HL-60 (cell line): ENCODE measurements at regions not wholly inside any gene's neighbourhood (a gene's known extent, or its start where the extent isn't known, plus 50 kb on each side); places are given as distances from the start of the nearest gene placed in this dataset.

Source experiments
- DNase-seq, 2 experiments: peaks; one replicate each; pipeline ENCODE4 v3.0.0-alpha.2; 2010 to 2020; ENCODE audit warnings: low read depth in 1 of 2, low spot score in 1 of 2
- H3K27ac ChIP-seq: fragments of 250-450 bp; sonication (Bioruptor Pico); replicated peaks from 2 replicates; pipeline ENCODE4 v1.5.1; 2020; ENCODE audit warnings: mild to moderate bottlenecking, moderate library complexity
- H3K27me3 ChIP-seq: fragments of 250-450 bp; sonication (Bioruptor Pico); 2 replicates; pipeline ENCODE4 v1.5.1; 2021; ENCODE audit warnings: mild to moderate bottlenecking, moderate library complexity; ENCODE audit not compliant: insufficient read depth, poor library complexity, severe bottlenecking
- H3K4me3 ChIP-seq: replicated peaks from 2 replicates; pipeline ENCODE4 v1.5.1; 2011; ENCODE audit warnings: mild to moderate bottlenecking, control low read depth, low read length; ENCODE audit not compliant: insufficient read depth
- GABPA ChIP-seq: IDR thresholded peaks from 2 replicates; pipeline ENCODE4 v1.6.1; 2012; ENCODE audit warnings: low read depth
- POLR2AphosphoS5 ChIP-seq: IDR thresholded peaks from 2 replicates; pipeline ENCODE4 v1.6.1; 2012; ENCODE audit warnings: low read depth
- SPI1 ChIP-seq: IDR thresholded peaks from 2 replicates; pipeline ENCODE4 v1.6.1; 2012; ENCODE audit warnings: low read depth, mild to moderate bottlenecking, borderline replicate concordance
- TF ChIP-seq, protein P1 (sequence below): IDR thresholded peaks from 2 replicates; pipeline ENCODE4 v1.6.1; 2012; ENCODE audit warnings: low read depth; ENCODE audit not compliant: insufficient replicate concordance
- TF ChIP-seq, protein P2 (sequence below): IDR thresholded peaks from one replicate; pipeline ENCODE4 v1.5.1; 2011; ENCODE audit warnings: low read length, control low read depth, inconsistent platforms; ENCODE audit not compliant: insufficient read depth

DNA sequence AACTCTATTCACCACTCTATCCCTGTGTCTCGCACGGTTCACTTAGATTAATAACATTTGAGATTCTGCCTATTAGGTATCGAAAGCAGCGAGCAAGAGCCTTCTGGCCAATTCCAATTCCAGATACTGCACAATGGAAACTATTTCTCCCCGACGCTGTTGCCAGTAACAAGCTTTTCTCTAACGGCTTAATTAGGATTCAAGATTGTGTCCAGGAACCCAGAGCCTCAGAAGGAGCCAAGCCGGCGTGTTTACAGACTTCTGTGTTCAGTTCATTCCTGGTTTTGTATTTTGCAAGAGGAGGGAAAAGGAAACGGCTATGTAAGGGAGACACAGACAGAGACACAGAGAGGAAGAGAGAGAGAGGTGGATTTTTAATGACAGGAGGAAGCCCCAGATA, 185.6 kb downstream of the DICER1 start:
- peaks cover 8% of the 10 kb centered on the region for H3K27me3 ChIP-seq
- no peak overlapping the region for H3K27ac ChIP-seq
- DNase-seq, result no peak
- no peak for TF ChIP-seq SPI1
- TF ChIP-seq, protein P1, sequence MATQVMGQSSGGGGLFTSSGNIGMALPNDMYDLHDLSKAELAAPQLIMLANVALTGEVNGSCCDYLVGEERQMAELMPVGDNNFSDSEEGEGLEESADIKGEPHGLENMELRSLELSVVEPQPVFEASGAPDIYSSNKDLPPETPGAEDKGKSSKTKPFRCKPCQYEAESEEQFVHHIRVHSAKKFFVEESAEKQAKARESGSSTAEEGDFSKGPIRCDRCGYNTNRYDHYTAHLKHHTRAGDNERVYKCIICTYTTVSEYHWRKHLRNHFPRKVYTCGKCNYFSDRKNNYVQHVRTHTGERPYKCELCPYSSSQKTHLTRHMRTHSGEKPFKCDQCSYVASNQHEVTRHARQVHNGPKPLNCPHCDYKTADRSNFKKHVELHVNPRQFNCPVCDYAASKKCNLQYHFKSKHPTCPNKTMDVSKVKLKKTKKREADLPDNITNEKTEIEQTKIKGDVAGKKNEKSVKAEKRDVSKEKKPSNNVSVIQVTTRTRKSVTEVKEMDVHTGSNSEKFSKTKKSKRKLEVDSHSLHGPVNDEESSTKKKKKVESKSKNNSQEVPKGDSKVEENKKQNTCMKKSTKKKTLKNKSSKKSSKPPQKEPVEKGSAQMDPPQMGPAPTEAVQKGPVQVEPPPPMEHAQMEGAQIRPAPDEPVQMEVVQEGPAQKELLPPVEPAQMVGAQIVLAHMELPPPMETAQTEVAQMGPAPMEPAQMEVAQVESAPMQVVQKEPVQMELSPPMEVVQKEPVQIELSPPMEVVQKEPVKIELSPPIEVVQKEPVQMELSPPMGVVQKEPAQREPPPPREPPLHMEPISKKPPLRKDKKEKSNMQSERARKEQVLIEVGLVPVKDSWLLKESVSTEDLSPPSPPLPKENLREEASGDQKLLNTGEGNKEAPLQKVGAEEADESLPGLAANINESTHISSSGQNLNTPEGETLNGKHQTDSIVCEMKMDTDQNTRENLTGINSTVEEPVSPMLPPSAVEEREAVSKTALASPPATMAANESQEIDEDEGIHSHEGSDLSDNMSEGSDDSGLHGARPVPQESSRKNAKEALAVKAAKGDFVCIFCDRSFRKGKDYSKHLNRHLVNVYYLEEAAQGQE, result no peak
- TF ChIP-seq POLR2AphosphoS5, result no peak
- TF ChIP-seq GABPA, result no peak
- TF ChIP-seq, protein P2, sequence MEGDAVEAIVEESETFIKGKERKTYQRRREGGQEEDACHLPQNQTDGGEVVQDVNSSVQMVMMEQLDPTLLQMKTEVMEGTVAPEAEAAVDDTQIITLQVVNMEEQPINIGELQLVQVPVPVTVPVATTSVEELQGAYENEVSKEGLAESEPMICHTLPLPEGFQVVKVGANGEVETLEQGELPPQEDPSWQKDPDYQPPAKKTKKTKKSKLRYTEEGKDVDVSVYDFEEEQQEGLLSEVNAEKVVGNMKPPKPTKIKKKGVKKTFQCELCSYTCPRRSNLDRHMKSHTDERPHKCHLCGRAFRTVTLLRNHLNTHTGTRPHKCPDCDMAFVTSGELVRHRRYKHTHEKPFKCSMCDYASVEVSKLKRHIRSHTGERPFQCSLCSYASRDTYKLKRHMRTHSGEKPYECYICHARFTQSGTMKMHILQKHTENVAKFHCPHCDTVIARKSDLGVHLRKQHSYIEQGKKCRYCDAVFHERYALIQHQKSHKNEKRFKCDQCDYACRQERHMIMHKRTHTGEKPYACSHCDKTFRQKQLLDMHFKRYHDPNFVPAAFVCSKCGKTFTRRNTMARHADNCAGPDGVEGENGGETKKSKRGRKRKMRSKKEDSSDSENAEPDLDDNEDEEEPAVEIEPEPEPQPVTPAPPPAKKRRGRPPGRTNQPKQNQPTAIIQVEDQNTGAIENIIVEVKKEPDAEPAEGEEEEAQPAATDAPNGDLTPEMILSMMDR, result no peak
- no peak overlapping the region for H3K4me3 ChIP-seq

DNA sequence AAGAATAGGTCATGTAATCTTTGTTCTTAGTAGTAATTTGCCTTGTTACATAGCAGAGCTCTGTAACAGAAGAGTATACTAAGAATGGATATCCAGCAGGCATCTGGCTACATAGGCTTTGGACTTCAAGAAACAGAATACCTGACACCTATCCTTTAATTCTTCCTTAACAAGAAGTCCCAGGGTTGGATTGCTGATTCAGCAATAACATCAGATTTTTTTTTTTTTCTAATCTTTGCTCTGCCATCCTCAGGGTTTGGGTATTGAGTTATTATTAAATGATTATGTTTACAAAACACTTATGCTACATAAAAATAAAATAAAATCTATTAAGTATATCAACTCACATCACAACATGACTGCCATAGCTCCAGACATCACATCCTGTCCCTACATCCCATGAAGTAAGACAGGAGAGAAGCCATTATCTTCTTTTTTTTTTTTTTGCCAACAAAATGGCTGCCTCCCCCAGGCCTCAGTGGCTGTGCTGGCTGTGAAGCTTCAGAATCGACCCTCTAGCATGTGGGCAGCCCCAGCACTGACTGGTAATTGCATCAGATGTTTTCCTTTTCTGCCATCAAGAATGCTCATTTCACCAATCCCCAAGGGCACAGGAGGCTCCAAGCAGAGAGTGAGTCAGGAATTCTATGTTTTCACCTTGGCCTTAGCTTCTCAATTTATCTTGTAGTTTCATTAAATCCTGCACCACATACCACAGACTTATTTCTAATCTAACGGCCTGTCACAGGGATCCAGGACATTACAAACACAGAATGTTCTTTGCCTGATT, 186.2 kb downstream of the DICER1 start:
- Histone ChIP-seq H3K27ac (no peak overlapping the region), H3K4me3 (no peak overlapping the region), H3K27me3 (peaks cover 5% of the 10 kb centered on the region)
- TF ChIP-seq SPI1 (no peak), GABPA (no peak), POLR2AphosphoS5 (no peak)
- TF ChIP-seq, protein P1, result no peak
- TF ChIP-seq, protein P2, result no peak
- DNase-seq, result no peak

DNA sequence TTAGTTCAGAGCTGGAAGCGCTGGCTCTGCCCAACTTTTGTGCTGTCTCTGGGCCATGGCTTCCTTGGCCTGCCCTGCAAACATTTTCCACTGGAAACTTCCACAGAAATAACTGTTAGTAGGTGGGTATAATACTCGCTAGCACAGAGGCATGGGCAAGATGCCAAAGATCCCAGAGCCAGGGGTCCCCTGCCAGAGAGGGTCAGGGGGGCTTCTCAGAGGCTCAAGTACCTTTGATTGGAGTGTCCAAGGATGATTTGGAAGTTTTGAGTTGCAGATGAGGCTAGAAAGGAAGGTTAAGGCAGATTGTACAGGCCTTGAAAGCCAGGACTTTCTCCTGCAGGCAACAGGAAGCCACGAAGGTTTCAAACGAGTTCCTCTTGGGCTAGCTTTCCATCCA, 187.6 kb downstream of the DICER1 start:
- Histone ChIP-seq H3K27me3 (peaks cover 5% of the 10 kb centered on the region), H3K27ac (no peak overlapping the region), H3K4me3 (no peak overlapping the region)
- no peak for DNase-seq
- TF ChIP-seq POLR2AphosphoS5, result no peak
- TF ChIP-seq, protein P1, result no peak
- TF ChIP-seq, protein P2, result no peak
- no peak for TF ChIP-seq GABPA
- TF ChIP-seq SPI1, result no peak
